Embryonic facial prominence (tissue), 1 donor: ENCODE measurements at regions not wholly inside any gene's neighbourhood (a gene's known extent, or its start where the extent isn't known, plus 50 kb on each side); places are given as distances from the start of the nearest gene placed in this dataset.

Source experiments
- DNase-seq: peaks from one replicate; pipeline ENCODE4 v3.0.0-alpha.2; 2016; ENCODE audit errors: extremely low spot score

DNA sequence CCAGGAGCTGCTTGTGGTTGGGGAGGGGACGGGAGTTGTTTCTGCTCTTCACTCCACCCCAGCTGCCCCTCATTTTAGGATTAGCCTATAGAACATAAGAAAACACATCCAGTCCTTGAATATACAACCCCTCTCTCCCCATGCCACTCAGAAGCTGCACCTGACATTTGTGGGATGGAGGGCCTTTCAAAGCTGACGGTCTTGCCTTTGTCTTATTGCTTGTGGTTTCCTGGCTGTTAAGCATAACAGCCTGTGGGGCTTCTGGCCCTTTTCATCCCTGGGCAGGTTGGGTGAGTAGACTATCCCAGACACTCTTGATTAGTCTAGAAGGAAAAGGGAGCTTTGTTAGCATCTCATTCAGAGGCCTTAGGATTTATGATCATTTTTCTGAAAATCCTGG, 407.6 kb upstream of the BOD1L1 start:
- no peak for DNase-seq

DNA sequence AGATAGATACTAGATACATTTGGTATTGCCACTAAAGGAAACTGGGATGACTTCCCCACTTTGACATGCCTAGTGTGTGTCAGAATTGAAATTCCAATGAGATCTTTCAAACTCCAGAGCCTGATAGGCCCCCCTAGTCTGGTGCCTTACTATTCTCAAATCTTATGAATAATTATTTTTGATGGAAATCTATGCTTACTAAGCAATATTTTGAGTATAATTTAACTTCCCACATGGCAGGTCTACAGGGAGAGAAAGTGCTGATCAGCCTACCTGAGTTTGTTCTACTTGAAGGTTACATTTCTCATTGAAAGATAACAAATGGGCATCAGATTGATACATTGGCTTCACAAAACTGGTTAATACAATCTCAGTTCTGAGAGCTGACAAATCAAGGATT, 415.7 kb upstream of the BOD1L1 start:
- no peak for DNase-seq

DNA sequence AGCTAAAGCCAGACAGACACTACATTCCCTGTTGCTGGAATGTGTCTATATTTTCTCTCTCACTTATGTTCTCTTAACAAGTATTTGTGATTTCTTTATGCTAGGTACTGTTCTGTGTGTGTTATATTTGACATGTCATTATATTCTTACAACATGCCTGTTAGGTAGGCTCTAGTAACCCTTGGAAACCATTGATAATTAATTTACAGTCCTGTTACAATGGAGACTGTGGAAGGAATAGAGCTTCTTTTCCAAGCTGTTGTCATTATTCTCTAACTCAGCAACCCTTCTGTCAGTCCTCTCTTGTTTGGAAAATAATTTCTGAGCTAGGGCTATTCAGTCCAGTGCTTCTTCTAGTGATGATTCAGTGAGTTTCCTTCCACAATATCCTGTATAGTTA, 419.1 kb upstream of the BOD1L1 start:
- no peak for DNase-seq

DNA sequence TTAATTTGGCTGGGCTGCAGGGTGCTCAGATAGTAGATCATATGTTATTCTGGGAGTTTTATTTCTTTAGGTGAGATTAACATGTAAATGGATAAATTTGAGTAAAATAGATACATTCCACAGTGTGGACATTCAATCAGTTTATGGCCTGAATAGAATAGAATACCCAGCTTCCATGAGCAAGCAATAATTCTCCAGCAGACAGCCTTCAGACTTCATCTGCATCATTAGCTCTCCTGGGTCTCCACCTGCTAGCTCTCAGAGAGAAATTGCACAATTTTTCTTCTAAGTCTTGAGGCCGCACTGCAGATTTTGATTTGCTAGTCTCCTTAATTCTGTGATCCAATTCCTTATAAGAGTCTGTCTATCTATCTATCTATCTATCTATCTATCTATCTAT, 420.3 kb upstream of the BOD1L1 start:
- no peak for DNase-seq

DNA sequence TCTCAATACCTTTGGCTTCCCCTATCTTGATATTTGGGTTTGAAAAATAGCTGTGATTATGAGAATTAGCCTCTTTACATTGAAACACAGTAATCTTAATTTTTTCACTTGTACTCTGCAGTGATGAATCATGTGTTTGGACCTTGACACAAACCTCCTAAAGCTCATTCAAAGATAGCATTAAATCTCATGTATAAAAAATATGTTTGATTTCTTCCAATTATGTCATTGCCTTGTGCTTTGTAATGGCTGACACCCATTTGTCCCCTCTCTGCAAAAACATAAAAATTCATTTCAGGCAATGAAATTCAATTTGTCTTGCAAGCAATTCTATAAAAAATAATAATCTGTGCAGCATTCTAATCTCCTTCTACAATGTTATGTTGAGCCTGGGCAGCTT, 422.4 kb upstream of the BOD1L1 start:
- no peak for DNase-seq

DNA sequence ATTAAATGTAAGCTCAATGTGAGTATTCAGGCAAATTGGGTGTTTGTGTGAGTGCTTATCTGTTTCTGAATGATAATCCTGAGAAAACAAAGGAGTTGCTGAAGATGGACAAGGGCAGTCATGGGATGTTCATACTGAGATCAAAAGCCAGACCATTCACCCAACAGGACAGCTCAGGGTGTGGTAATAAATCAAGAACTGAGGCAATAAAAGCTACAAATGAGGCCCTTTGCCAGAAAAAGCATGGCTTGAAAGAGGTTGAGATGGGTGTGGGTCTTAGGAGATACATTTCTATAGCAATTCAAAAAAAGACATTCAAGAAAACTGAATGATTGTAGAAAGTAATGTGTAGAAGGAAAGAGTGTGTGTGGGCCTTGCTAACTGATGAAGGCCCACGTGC, 425.8 kb upstream of the BOD1L1 start:
- DNase-seq, result no peak

DNA sequence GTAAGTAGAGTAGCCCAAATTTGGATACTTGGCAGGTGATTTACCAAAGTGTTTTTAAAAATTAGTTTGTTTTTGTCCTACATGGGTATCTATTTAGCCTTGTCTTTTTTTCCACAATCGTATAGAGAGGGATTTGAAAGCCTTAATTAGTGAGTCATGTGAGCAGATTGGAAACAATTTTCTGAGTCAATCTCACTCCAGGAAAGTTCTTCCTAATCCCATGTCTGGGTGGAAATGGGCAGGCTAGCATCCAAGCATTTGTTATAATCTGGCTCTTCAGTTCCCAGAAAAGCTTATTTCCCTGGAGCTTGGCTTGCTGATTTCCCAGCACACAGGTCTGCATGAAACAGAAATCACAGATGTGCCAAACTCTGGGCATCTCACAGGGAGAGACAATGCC, 426.9 kb upstream of the BOD1L1 start:
- DNase-seq, result no peak

DNA sequence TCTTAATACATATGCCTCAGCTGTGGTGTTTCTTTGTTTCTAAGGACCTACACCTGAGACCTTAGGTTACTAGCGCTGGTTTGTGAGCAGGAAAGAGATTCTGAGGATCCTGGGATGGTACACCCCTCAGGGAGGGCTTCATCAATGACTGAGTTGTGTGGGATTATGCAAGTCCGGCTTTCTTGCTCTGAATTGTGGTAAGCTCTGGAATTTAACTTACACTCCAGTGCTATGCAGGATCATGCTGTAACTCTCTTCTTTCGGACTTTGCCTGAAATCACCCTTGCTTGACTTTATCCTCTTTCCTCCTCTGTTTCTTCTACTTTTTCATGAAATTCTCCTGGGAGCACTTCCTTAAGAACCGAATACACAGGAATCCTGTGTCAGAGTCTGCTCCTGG, 431.5 kb upstream of the BOD1L1 start:
- no peak for DNase-seq

DNA sequence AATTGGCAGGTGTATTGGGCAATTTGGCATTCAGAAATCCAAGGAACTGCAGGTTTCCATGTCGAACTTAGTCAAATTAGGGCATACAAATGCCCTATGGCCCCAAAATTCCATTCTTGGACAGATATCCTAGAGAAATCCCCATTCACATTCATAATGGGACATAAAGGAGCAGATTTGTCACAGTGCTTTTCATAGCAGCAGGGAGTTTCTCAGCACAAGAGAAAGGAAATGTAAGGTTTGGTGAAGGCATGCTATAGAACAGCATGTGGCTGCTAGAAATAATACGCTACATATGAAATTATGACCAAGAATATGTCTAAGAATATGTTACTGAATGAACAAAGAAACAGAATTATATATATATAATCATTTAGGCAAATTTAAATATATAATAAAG, 437.5 kb upstream of the BOD1L1 start:
- no peak for DNase-seq

DNA sequence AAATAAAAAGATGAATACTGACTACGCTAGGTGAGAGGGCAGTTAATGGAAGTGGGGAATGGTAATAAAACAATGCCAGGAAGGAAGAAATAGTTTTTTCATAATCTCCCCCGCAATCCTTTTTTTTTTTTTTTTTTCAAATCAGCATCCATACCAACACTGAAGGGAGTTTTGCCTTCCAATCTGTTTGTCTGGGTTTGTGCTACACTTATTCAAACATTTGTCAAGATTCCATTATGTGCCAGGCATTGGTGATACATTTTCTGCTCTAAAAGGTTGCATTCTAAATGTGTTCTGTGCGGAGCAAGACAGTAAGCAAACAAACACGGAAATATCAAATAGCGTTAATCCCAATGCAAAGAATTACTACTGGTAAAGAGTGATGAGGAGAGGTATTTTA, 437.9 kb upstream of the BOD1L1 start:
- no peak for DNase-seq

DNA sequence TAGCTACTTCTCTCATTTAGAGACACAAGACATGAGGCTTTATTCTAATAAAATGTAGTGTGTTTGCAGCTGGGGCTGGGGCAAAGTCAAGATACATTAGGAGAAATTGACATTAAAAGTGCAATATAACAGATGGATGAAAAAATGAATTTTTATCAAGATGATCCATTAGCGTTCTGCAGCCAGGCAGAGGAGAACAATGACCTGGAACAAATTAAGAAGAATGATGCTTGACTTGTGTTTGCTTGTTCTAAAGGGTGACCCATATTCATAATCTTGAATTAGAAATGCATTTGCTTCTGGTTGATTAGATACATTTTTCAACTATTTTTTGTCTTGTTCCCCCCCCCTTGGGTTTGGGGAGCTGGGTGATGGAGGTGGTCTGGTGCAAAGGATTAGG, 439.5 kb upstream of the BOD1L1 start:
- DNase-seq, result no peak

DNA sequence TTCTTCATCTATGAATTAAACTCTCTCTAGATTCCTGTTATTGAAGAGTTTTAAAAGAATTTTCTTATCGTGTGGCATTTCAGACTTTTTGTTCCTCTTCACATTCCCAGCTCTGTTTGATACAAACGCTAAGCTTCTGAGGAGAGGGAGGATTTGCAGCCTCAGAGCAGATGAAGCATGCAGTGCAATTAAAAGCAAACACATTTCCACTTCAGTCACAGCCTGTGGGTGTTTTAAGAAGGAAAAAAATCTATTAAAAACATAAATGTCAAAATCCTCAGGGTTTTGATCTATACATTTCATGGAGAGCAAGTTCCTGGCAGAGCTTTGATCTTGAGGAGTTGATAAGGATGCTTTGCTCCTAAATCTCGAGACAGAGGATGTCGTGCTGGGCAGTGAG, 442.4 kb upstream of the BOD1L1 start:
- no peak for DNase-seq

DNA sequence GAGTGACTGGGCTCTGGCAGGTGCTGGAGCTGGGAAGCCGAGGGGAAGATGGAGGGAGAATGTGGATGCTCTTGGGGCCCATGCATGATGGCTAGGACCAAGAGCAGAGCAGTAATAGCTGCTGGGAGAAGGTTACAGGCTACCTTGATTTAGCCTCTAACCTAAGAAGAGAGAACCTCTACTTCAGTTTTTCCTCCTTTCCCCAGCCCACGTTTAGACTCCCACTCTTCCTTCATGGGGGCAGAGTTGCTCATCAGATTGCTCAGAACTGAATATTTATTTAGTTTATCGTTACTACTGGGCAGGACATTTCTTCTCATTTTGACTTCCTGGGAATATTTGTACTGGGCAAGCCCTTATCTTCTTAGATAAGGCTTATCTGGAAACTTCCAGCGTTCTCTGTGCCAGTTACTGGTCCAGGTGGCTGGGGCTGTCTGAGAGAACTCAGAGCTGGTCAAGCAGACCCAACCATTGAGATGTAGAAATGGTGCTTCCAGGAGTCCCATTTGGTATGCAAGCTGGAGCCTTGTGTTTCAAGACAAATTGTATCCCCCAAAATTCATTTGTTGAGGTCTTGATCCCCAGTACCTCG, 442.9 kb upstream of the BOD1L1 start:
- no peak for DNase-seq

DNA sequence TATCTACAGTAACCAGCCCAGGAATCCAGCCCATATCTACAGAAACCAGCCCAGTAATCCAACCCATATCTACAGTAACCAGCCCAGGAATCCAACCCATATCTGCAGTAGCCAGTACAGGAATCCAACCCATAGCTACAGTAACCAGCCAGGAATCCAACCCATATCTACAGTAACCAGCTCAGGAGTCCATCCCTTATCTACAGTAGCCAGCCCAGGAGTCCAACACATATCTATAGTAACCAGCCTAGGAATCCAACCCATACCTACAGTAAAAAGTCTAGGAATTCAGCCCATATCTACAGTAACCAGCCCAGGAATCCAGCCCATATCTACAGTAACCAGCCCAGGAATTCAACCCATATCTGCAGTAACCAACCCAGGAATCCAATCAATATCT, 445.0 kb upstream of the BOD1L1 start:
- DNase-seq, result no peak

DNA sequence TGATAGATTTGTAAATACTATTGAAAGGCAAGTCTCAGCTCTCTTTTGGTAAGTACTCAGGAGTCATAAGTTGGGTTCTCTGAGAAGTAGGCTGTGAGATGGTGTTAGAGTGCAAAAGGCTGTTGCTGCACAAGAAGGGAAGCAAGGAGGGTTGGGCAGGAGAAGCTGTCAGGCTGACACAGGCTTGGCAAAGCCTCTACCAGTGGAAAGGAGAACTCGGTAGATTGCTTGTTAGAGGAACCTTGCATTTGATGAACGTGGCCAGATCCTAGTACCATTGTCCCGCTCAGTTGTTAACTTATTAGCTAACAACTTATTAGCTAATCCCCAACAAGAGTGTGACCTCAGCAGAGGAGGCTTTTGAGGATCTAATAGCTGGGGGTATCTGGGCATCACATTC, 449.3 kb upstream of the BOD1L1 start:
- no peak for DNase-seq

DNA sequence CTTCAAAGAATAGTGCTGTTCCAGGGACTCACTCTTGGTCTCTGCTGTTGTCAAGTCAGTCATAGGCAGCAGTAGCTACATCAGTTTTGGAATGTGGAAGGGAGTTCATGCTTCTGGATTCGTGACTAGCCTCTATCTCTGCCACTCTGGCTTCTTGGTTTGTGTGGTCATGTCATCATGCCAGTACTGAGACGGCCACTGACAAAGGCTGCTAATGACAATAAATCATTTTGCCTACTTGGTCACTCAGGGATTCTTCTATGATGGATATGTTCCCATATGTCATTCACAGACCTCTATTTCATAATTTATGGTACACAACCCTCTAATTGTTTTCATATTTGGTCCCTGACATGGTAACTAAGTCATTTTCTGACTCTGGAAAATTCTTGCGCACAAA, 450.8 kb upstream of the BOD1L1 start:
- no peak for DNase-seq

DNA sequence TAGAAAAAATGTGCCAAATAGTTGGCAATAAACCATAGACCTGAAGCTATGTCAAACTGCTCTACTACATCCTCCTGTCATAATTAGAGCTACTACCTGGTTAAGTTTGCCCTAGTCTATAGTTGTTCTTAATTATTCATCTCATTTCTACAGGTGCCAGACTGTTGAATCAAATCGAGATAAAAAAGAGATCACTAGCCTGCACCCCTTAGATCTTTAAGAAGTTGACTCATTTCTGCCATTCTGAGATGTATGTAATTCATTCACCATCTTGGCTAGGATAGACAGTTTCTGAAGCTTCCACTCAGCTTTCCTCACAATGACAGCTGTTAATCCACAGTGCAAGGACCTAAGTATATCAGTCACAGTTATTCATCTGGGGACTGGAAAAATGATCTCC, 452.1 kb upstream of the BOD1L1 start:
- no peak for DNase-seq

DNA sequence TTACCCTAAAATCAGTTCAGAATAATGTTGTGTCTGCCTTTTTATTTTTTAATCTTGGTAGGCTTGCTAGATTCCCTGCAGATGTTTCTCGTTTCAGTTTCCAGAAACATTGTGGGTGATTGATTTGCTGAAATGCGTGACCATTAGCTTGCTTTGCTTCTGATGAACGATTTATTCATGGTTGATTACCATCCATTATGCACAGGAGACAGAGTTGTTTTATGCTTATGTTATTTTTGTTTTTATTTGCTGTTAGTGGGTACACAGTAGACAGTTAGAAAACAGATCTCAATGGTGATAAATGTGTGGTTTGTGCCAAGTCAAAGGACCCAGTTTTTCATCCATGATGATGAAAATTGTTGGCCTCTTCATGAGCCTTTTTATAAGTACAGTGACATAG, 455.6 kb upstream of the BOD1L1 start:
- no peak for DNase-seq

DNA sequence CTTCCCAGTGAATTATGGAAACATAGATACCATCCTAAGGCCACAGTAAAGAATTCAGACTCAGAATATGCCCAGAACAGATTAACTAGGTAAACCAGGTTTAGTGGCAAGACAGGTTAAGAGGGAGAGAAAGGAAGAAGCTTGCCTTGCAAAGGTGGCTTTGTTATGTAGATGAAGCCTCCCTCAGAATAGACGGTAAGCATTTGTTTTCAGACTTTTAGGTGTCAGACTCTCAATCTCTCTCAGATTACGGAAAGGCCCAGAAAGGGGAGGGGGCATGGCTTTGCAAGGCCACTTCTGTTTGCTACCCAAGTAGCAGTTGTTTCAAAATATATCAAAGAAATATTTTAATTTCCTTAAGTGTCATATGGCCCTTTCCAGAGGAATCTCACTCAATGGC, 457.1 kb upstream of the BOD1L1 start:
- no peak for DNase-seq

DNA sequence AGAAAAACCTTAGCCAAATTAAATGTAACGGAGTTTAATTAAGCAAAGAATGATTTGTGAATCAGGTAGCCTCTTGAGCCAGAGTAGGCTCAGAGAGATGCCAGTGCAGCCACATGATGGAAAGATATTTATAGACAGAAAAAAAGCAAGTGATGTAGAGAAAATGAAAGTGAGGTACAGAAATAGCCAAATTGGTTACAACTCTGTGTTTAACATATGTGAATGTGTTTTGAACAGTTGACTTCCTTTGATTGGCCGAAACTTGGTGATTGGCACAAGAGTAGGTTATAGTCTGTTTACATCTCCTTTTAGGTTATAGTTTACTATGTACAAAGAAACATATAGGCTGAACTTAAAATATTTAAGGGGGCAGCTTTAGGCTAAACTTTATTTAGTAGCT, 459.9 kb upstream of the BOD1L1 start:
- no peak for DNase-seq

DNA sequence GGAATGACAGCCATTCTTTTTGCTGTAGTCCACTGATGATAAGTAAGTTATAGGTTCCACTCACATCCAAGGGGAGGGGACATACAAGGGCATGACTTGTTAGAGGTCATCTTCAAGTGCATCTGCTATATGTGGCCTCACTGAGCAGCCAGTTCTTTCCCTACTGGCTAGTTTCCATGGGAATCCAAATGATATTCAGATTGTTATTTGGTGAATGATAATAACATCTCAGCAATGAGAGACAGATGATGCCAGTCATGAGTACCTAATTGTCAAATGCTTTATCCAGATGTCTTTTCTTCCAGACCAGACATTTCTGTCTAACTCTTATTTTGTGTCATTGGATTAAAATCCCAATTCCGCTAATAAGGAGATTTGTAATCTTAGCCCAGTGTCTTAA, 460.4 kb upstream of the BOD1L1 start:
- no peak for DNase-seq

DNA sequence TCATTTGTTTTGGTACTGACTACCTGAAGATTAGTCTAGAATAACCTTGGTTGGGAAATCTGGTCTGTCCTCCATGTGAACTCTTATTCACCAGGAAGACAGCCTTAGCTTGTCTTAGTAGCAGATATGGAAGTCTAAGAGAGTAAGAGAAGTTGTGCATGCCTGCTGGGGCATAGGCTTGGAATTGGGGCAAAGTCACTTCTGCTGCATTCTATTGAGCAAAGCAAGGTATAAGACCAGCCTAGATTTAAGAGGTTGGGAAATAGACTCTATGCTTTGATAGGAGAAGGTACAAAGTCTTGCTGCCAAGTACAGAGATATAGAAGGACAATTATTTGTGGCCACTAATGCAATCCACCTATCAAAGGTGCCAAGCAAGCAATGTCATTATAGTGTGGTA, 464.0 kb upstream of the BOD1L1 start:
- DNase-seq, result no peak

DNA sequence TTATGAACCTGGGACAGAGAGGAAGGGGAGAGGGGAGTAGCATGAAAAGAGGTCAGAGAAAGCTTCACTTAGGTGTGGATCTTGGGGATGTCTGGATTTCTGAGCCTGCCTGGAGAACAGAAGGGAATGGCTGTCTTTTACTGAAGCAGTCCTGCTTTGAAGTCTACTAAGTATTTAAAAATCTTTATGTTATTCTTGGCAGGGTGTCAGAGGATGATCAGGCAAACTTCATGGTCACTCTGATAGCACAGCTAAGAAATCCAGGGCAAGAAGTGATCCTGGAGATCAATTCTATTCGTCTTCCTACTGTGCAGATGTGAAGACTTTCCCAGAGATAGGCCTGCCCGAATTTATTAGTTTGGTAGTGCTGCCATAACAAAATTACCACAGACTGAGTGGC, 464.4 kb upstream of the BOD1L1 start:
- no peak for DNase-seq

DNA sequence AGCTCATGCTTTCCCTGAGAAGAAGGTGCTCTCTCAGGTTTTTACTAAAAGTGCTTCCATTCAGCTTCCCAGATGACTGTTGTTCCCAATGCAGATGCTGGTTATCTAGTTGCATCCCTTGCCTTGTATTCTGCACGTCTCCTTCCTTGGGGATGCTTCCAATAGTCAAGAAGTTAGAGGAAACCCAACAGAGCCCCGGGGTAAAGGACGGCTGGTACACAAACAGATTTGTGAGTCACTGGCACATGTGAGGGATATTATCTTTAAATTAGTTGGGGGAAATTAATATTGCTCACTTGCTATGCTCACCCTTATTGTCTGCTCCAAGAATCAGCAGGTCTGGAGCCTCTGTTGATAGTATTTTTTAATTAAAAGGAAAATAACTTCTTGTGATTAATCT, 465.2 kb upstream of the BOD1L1 start:
- no peak for DNase-seq

DNA sequence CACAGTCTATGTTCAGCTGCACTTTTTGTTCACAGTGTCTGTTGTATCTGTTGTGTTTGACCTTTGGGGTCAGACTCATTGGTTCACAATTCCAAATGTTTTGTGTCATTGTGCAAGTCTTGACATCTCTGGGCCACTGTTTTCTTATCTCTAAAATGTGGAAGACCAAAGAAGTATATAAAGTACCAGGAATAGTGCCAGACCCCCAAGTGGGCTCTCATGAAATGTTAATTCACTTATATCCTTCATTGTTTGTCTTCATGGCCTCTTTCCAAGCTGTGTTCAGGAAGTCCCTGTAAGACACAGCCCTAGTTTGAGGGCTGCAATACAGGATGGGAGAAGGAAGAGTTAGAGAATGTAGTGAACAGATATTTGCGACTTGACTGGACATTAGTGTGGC, 468.3 kb upstream of the BOD1L1 start:
- no peak for DNase-seq
